Ectodermal cell (in vitro differentiated cells): ENCODE measurements at regions not wholly inside any gene's neighbourhood (a gene's known extent, or its start where the extent isn't known, plus 50 kb on each side); places are given as distances from the start of the nearest gene placed in this dataset.

Experiments
- H3K27ac ChIP-seq: 2 replicates; pipeline ENCODE4 v1.7.0; 2013; ENCODE audit warnings: mild to moderate bottlenecking, low read depth, low read length; ENCODE audit not compliant: insufficient read depth, poor library complexity, severe bottlenecking
- H3K27me3 ChIP-seq: 2 replicates; pipeline ENCODE4 v1.7.0; 2013; ENCODE audit warnings: mild to moderate bottlenecking, low read length; ENCODE audit not compliant: insufficient read depth, control insufficient read depth, poor library complexity, severe bottlenecking
- H3K36me3 ChIP-seq: one replicate; pipeline ENCODE4 v1.7.0; 2013; ENCODE audit warnings: low read length; ENCODE audit not compliant: control insufficient read depth, insufficient read depth
- H3K4me1 ChIP-seq: one replicate; pipeline ENCODE4 v1.7.0; 2013; ENCODE audit warnings: low read length; ENCODE audit not compliant: control insufficient read depth, insufficient read depth
- H3K4me3 ChIP-seq: 2 replicates; pipeline ENCODE4 v1.7.0; 2013; ENCODE audit warnings: low read depth, low read length, control low read depth; ENCODE audit not compliant: insufficient read depth
- H3K9me3 ChIP-seq: 2 replicates; pipeline ENCODE4 v1.7.0; 2013; ENCODE audit warnings: mild to moderate bottlenecking, low read length, moderate library complexity; ENCODE audit not compliant: control insufficient read depth
- WGBS, 2 experiments: methylation state at CpG; one replicate each; pipeline ENCODE4 v1.1.7; 2013; ENCODE audit warnings: missing lambda C conversion rate in 2 of 2; 5-methylcytosine and 5-hydroxymethylcytosine counted together

DNA sequence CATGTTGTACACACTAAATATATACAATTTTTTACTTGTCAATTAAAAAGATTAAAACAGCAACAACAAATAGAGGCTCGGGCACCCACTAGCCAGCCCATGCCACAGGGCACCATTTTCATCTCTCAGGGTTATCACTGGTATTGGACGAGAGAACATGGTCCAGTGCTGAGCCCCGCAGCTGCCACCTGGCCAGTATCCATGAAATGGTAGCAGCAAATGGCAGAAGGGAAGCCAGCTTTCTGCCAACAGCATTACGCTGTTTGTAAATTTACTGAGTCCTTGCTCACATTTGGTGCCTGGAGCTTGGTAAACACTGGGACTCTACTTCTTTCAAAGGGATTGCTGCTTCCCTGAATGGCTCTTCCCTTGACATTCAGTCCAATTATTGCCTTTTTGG is 87.9 kb upstream of the WASF3 start:
- H3K27me3 ChIP-seq = no peaks in the 10 kb centered on the region
- H3K4me1 ChIP-seq = peaks cover 8% of the 10 kb centered on the region
- H3K4me3 ChIP-seq = no peak overlapping the region
- 91 to 93% methylated on average over 4 of the region's 4 CpGs for WGBS, 2 experiments
- no peak overlapping the region for H3K27ac ChIP-seq
- no peaks in the 10 kb centered on the region for H3K36me3 ChIP-seq
- no peaks in the 10 kb centered on the region for H3K9me3 ChIP-seq

DNA sequence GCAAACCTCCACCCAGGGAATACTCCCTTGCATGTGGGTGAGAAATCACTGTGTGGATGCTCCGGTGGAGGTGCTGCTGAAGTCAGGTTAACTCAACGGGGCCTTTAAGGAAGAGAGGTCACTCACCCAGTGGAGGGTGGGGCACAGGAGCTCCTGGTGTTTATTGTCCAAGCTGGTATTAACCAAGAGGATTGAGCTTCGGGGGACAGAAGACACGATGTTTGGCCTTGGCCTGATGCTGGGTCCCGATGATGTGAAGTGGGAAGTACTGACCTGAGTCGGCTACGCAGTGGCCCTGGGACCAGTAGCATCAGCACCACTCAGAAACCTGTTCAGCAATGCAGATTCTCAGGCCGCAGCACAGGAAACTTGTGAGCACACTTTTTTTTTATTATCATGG is 85.7 kb upstream of the WASF3 start:
- Histone ChIP-seq H3K36me3 (no peaks in the 10 kb centered on the region), H3K9me3 (no peaks in the 10 kb centered on the region), H3K27ac (no peak overlapping the region), H3K4me1 (peaks cover 22% of the 10 kb centered on the region), H3K27me3 (no peaks in the 10 kb centered on the region), H3K4me3 (no peak overlapping the region)
- 90 to 93% methylated on average over 8 of the region's 8 CpGs for WGBS, 2 experiments

DNA sequence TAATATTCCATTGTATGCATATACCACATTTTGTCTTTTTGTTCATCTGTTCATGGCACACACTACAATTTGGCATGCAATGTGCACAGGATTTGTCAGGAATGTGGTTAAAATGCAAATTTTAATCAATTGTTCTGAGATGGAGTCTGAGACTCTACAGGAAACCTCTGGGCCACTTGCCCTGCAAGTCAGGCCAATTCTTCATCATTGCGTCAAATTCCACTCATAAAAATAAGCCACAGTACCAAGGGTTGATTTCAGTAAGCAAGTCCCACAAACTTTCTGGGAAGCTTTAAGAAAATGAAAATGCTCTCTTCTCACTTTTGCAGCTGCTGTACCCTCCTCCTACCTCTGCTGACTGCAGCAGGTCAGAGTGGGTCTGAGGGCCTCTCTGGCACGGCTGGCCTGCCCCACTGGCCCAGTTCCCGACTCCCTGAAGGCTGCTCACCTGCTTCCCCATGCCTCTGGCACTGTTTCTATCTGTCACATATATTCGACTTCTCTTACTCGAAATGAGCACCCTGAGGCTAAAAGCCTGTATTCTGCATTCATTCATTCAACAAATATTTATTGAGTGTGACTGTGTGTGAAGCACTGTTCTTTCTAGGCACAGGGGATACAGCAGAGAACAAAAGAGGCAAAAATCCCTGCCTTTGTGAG is 83.8 kb upstream of the WASF3 start:
- H3K4me3 ChIP-seq = no peak overlapping the region
- H3K4me1 ChIP-seq = peaks cover 14% of the 10 kb centered on the region
- 85 to 87% methylated on average over 5 of the region's 5 CpGs for WGBS, 2 experiments
- H3K27me3 ChIP-seq = no peaks in the 10 kb centered on the region
- H3K9me3 ChIP-seq = no peaks in the 10 kb centered on the region
- no peaks in the 10 kb centered on the region for H3K36me3 ChIP-seq
- no peak overlapping the region for H3K27ac ChIP-seq

DNA sequence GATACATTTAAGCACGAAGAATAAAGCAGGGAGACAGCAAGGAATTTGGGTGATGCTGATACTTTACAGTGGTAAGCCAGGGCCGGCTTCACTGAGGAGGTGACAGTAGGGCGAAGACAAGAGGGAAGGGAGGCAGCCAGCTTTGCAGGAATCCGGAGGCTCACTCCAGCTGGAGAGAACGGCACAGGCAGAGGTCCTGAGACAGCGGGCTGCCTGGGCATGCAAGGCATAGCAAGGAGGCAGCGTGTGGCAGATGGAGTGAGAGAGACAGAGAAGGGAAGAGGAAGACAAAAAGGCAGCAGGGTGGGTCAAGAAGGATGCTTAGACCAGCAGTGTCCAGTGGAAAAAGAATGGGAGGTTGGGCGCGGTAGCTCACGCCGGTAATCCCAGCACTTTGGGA is 83.2 kb upstream of the WASF3 start:
- H3K27ac ChIP-seq = no peak overlapping the region
- 88 to 91% methylated on average over 11 of the region's 11 CpGs for WGBS, 2 experiments

DNA sequence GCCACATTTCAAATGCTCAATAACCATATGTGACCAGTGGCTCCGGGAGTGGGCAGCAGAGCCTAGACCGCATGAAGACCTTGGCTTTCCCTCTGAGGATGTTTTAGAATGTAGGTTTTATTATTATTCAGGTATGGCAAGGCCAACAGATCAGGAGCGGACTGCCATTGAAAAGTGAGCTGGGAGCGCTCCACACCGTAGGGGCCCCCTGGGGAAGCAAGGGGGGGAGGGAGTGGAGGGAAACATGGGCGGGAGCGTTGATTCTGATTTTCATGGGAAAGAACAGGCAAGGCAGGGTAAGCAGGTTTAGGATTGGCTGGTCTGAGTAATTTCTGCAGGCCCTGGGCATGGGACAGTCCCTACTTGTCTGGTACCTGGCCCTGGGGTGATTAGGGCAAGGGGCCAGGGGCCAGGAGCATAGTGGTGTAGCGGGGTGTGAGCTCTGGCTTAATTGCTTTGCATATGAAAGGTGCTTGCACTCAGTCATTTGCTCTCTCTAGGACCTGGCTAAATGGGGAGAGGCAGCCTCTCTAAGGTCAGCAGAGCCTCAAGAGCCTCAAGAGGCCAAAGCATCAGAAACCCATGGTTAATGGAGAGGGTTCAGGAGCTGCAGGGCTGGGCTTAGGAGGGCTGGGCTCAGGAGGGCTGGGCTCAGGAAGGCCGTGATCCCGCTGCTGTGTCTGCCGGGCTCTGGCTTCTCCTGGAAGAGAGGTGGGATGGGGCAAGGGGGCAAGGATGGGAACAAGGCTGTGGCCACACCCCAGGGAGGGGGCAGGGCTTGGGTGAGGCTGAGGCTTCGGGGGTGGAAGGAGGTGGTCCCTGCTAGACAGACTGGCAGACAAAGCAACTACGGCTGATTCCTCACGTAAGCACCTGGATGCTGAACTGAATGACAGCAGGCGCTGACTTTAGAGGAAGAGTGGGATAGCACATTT is 82.0 kb upstream of the WASF3 start:
- Histone ChIP-seq H3K4me3 (peak overlapping the region; percentile 20), H3K27ac (no peak overlapping the region)

More for the DNA sequence above, 83.2 kb upstream of the WASF3 start:
- peaks cover 14% of the 10 kb centered on the region for H3K4me1 ChIP-seq
- H3K4me3 ChIP-seq = no peak overlapping the region
- H3K27me3 ChIP-seq = no peaks in the 10 kb centered on the region
- H3K36me3 ChIP-seq = no peaks in the 10 kb centered on the region
- no peaks in the 10 kb centered on the region for H3K9me3 ChIP-seq

DNA sequence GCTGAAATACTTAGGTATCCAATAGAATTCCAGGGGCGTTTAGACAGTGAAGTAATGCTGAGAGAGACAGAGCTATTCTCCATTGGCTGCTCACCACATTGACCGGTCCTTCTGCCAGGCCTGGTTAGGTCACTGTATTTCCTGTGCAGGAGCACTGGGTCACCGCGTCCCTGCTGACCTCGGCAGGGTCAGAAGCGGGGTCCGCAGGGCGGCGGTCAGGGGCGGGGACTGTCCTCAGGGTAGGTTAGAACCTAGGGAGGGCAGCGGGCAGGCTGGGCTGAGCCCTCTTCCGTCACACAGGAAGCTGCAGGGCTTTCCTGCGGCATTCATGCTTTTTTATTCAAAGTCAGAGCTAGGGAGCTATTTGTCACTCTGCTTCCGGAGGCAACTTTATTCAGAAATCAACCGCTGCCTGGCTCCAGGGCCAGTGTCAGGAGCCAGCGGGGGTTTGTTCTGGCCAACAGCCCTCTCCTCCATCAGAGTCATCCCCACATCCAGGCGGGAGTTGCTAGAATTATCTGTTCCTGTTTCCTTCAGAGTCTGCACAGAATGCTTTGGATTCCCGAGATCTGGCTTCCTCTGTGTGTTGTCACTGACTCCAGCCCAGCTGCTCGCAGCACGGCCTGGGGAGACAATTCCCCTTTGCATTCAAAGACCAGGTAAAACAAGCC is 81.2 kb upstream of the WASF3 start:
- no peak overlapping the region for H3K27ac ChIP-seq
- peak overlapping the region; percentile 20 for H3K4me3 ChIP-seq
- WGBS, 2 experiments = 4% methylated on average over 20 of the region's 20 CpGs

More for the DNA sequence above, 82.0 kb upstream of the WASF3 start:
- WGBS, 2 experiments = 12 to 19% methylated on average over 12 of the region's 15 CpGs
- no peaks in the 10 kb centered on the region for H3K9me3 ChIP-seq
- no peaks in the 10 kb centered on the region for H3K36me3 ChIP-seq
- no peaks in the 10 kb centered on the region for H3K27me3 ChIP-seq
- H3K4me1 ChIP-seq = peaks cover 14% of the 10 kb centered on the region

DNA sequence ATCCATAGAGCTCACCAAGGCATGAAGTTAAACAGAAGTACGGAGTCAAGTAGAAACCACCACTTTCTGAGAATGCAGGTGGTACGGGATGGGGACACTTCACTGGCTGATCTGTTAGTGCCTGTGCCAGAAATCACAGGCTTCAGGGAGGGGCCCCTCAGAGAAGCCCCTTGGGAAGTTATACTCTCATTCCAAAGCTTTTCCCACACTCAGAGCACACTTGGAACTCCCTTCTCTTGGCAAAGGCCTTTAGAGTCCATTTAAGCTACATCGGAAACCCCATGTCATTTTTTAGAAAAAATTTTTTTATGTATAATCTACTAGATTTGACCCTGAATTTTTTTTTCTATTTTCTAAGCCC is 80.7 kb upstream of the WASF3 start:
- 26 to 39% methylated on average over 2 of the region's 3 CpGs for WGBS, 2 experiments

More for the DNA sequence above, 81.2 kb upstream of the WASF3 start:
- Histone ChIP-seq H3K4me1 (peaks cover 14% of the 10 kb centered on the region), H3K36me3 (no peaks in the 10 kb centered on the region), H3K9me3 (no peaks in the 10 kb centered on the region), H3K27me3 (no peaks in the 10 kb centered on the region)

DNA sequence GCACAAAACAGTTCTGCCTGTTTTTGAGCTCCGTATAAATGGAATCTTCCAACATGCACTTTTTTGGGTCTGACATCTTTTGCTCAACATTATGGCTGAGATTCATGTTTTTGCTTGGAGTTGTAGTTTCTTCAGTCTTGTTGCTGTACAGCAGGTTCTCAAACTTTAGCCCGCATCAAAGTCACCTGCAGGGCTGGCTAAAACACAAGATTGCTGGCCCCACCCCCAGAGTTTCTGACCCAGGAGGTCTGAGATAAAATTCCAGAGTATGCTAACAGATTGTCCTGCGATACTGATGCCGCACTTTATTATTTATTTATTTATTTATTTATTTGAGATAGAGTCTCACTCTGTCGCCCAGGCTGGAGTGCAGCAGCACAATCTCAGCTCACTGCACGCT is 79.8 kb upstream of the WASF3 start:
- H3K27me3 ChIP-seq = no peaks in the 10 kb centered on the region
- peaks cover 14% of the 10 kb centered on the region for H3K4me1 ChIP-seq
- H3K27ac ChIP-seq = no peak overlapping the region
- H3K4me3 ChIP-seq = no peak overlapping the region
- H3K9me3 ChIP-seq = no peaks in the 10 kb centered on the region
- no peaks in the 10 kb centered on the region for H3K36me3 ChIP-seq
- 94 to 97% methylated on average over 4 to 6 of the region's 6 CpGs for WGBS, 2 experiments

More for the DNA sequence above, 80.7 kb upstream of the WASF3 start:
- H3K4me3 ChIP-seq = peak overlapping the region; percentile 20
- no peak overlapping the region for H3K27ac ChIP-seq
- no peaks in the 10 kb centered on the region for H3K9me3 ChIP-seq
- H3K4me1 ChIP-seq = peaks cover 14% of the 10 kb centered on the region
- H3K27me3 ChIP-seq = no peaks in the 10 kb centered on the region
- H3K36me3 ChIP-seq = no peaks in the 10 kb centered on the region

DNA sequence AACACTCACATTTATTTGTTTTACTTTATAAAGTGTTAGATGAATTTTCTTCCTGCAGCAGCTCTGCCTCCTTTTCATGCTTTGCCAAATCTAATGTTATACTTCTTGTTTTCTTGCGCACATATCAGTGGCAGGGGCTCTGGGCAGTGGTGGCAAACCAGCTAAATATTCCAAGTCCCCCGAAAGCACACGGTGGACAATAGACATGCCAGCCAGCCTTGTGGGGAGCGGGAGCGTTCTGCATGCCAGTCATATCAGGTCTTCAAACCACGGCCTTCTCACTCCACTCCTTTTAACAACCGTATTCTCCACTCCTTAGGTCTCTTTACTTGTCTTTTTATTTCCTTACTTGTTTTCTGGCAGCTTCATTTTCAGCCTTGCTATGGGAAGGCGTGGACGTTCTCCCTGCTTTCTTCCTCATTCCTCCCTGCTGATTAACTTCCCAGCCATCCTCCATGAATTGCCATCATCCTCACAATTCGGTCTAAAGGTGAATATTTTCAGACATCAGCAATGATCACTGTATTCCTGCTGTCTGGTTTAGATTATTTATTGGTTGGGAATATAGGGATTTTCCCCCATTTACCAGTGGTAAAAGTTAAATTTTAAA is 77.1 kb upstream of the WASF3 start:
- Histone ChIP-seq H3K36me3 (no peaks in the 10 kb centered on the region), H3K27me3 (no peaks in the 10 kb centered on the region), H3K27ac (no peak overlapping the region), H3K9me3 (no peaks in the 10 kb centered on the region), H3K4me1 (peaks cover 13% of the 10 kb centered on the region), H3K4me3 (no peak overlapping the region)
- WGBS, 2 experiments = 77 to 81% methylated on average over 10 of the region's 10 CpGs
